Choroid plexus epithelial cell (primary cell): ENCODE measurements at regions not wholly inside any gene's neighbourhood (a gene's known extent, or its start where the extent isn't known, plus 50 kb on each side); places are given as distances from the start of the nearest gene placed in this dataset.

ENCODE experiments used
- DNase-seq: peaks from one replicate; pipeline ENCODE4 v3.0.0-alpha.2; 2010; ENCODE audit warnings: low read depth
- H3K4me3 ChIP-seq: 2 replicates; pipeline ENCODE4 v1.5.1; 2011; ENCODE audit warnings: low read depth, mild to moderate bottlenecking, control low read depth, low read length, moderate library complexity
- TF ChIP-seq, protein P1 (sequence below): conservative IDR thresholded peaks from 2 replicates; pipeline ENCODE4 v1.5.1; 2011; ENCODE audit warnings: low read depth, mild to moderate bottlenecking, control low read depth, inconsistent platforms, low read length, moderate library complexity

GRCh38 chr4:160224049-160224448 lies 1121.2 kb downstream of the RAPGEF2 start:
- no peak for DNase-seq
- no peak overlapping the region for H3K4me3 ChIP-seq
- TF ChIP-seq, protein P1, sequence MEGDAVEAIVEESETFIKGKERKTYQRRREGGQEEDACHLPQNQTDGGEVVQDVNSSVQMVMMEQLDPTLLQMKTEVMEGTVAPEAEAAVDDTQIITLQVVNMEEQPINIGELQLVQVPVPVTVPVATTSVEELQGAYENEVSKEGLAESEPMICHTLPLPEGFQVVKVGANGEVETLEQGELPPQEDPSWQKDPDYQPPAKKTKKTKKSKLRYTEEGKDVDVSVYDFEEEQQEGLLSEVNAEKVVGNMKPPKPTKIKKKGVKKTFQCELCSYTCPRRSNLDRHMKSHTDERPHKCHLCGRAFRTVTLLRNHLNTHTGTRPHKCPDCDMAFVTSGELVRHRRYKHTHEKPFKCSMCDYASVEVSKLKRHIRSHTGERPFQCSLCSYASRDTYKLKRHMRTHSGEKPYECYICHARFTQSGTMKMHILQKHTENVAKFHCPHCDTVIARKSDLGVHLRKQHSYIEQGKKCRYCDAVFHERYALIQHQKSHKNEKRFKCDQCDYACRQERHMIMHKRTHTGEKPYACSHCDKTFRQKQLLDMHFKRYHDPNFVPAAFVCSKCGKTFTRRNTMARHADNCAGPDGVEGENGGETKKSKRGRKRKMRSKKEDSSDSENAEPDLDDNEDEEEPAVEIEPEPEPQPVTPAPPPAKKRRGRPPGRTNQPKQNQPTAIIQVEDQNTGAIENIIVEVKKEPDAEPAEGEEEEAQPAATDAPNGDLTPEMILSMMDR: no peak

DNA sequence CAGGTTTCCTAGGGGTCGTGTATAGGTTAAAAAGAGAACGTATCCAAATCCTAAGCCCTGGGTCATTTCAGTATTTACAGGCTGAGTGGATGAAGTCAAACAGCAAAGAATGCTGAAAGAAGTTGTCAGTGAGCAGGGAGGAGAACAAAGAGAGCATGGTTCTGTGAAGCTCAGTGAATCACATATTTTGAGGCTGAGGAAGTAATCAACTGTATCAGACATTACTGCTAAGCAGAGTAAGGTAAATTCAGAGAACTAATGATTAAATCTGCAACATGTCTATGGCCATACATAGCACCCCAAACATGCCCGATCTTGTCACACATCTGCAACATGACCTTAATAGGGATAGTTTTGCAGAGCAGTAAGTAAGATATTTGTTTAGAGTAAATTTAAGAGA lies 1130.3 kb downstream of the RAPGEF2 start:
- TF ChIP-seq, protein P1: no peak
- DNase-seq: no peak
- no peak overlapping the region for H3K4me3 ChIP-seq

GRCh38 chr4:160235285-160235684 lies 1132.4 kb downstream of the RAPGEF2 start:
- no peak overlapping the region for H3K4me3 ChIP-seq
- DNase-seq: no peak
- TF ChIP-seq, protein P1: no peak

GRCh38 chr4:160235771-160236170 lies 1132.9 kb downstream of the RAPGEF2 start:
- no peak for DNase-seq
- H3K4me3 ChIP-seq: no peak overlapping the region
- TF ChIP-seq, protein P1: no peak

- no peak overlapping the region for H3K4me3 ChIP-seq
- DNase-seq: no peak
- TF ChIP-seq, protein P1: no peak
Observed at GRCh38 chr4:160238790-160239189, 1135.9 kb downstream of the RAPGEF2 start.

- no peak overlapping the region for H3K4me3 ChIP-seq
- TF ChIP-seq, protein P1: no peak
- no peak for DNase-seq
Observed at GRCh38 chr4:160247091-160247656, 1144.3 kb downstream of the RAPGEF2 start.

- H3K4me3 ChIP-seq: no peak overlapping the region
- DNase-seq: no peak
- TF ChIP-seq, protein P1: no peak
Observed at GRCh38 chr4:160251522-160252170, 1148.8 kb downstream of the RAPGEF2 start.
